Stomach (tissue), 8 donors: ENCODE measurements at regions not wholly inside any gene's neighbourhood (a gene's known extent, or its start where the extent isn't known, plus 50 kb on each side); places are given as distances from the start of the nearest gene placed in this dataset.
"Not testable (repeated sequence)": the region's sequence is repeated elsewhere in the genome, so short reads cannot be mapped to it uniquely, and the experiment has no call there.

Experiments used
- DNase-seq, 2 donors: peaks; one replicate each; pipeline versions ENCODE4 v3.0.0 to v3.0.0-alpha.2; 2013 to 2019
- H3K27ac ChIP-seq, 5 donors: fragments of 200-600 bp in 4 of 5; sonication (generic) in 4 of 5; one replicate each; pipeline ENCODE4 v1.5.1; 2013 to 2019; ENCODE audit warnings: mild to moderate bottlenecking in 1 of 5, moderate library complexity in 1 of 5
- H3K27me3 ChIP-seq, 3 donors: fragments of 200-600 bp; sonication (generic); one replicate each; pipeline ENCODE4 v1.5.1; 2017 to 2019; ENCODE audit warnings: mixed run types in 1 of 3
- H3K36me3 ChIP-seq, 4 donors: fragments of 200-600 bp; sonication (generic); 1 replicate in 3 of 4; 2 replicates in 1 of 4; pipeline ENCODE4 v1.5.1; 2016 to 2019
- H3K4me1 ChIP-seq, 4 donors: fragments of 200-600 bp; sonication (generic); one replicate each; pipeline ENCODE4 v1.5.1; 2016 to 2019
- H3K4me3 ChIP-seq, 4 donors: fragments of 200-600 bp; sonication (generic) in 3 of 4; one replicate each; pipeline ENCODE4 v1.5.1; 2016 to 2019; ENCODE audit warnings: mild to moderate bottlenecking in 1 of 4
- H3K9me3 ChIP-seq, 4 donors: fragments of 200-600 bp; sonication (generic); one replicate each; pipeline ENCODE4 v1.5.1; 2016 to 2019
- CTCF ChIP-seq, 7 experiments: fragments of 450-650 bp in 4 of 7; fragments of 200-600 bp in 3 of 7; sonication (generic) in 3 of 7; IDR thresholded peaks; one replicate each; pipeline ENCODE4 v1.5.1; 2016 to 2019; ENCODE audit warnings: antibody characterized with exemption in 7 of 7, control low read depth in 2 of 7, mild to moderate bottlenecking in 1 of 7
- EP300 ChIP-seq: sonication (generic); formaldehyde crosslinking; IDR thresholded peaks from one replicate; pipeline ENCODE4 v1.6.1; 2017; ENCODE audit warnings: antibody characterized with exemption
- POLR2A ChIP-seq, 4 donors: fragments of 450-650 bp; IDR thresholded peaks; one replicate each; pipeline ENCODE4 v1.6.1; 2016; ENCODE audit warnings: antibody characterized with exemption in 4 of 4, control low read depth in 2 of 4, mild to moderate bottlenecking in 1 of 4, moderate library complexity in 1 of 4
- POLR2AphosphoS5 ChIP-seq, 3 donors: sonication (generic); formaldehyde crosslinking; IDR thresholded peaks; one replicate each; pipeline ENCODE4 v1.6.1; 2016; ENCODE audit warnings: antibody characterized with exemption in 3 of 3
- WGBS, 5 donors: extraction: QIAGEN DNeasy Blood & Tissue Kit in 3 of 5; methylation state at CpG; one replicate each; pipeline versions ENCODE4 v1.1.5 to v1.1.7; 2013 to 2018; 5-methylcytosine and 5-hydroxymethylcytosine counted together
- intact Hi-C: fragments of 100-400 bp; cut with DNase I; formaldehyde crosslinking; loops from one replicate; pipeline ENCODE4 v1.15.1; 2023; ENCODE audit warnings: low total_unique reads
- donor health status: healthy with polysubstance abuse.
- donor health status: Bipolar disorder and iron deficiency.
- donor health status: healthy.

- no peak overlapping the region for H3K4me3 ChIP-seq
- TF ChIP-seq EP300 = no peak
- TF ChIP-seq CTCF (IDR thresholded peaks at IDR 0.05) = no peak
- no peak for TF ChIP-seq POLR2AphosphoS5 (IDR thresholded peaks at IDR 0.05)
- no peak for TF ChIP-seq POLR2A (IDR thresholded peaks at IDR 0.05)
- H3K9me3 ChIP-seq = no peaks in the 10 kb centered on the region
- intact Hi-C loops = loop anchor here (10.0 kb wide), 1 partner anchor 312 kb away; no protein-coding TSS in a partner anchor
- no peak for DNase-seq
- no peaks in the 10 kb centered on the region for H3K27me3 ChIP-seq
- peaks cover 0 to 18% (median 8%) of the 10 kb centered on the region in 4 donors for H3K4me1 ChIP-seq
- 83 to 92% (median 88%) methylated on average over 1 of the region's 1 CpG for WGBS, 5 donors
- no peak overlapping the region for H3K27ac ChIP-seq
- H3K36me3 ChIP-seq = no peaks in the 10 kb centered on the region
These were observed 125.2 kb upstream of the F3 start for GRCh38 chr1:94666797-94667196.

GRCh38 chr1:94661431-94661932, 119.9 kb upstream of the F3 start:
- peak overlapping the region in 1 of 5 donors; percentile 46 for H3K27ac ChIP-seq
- 37 to 52% (median 40%) methylated on average over 2 of the region's 2 CpGs for WGBS, 5 donors

GRCh38 chr1:94660994-94661393, 119.4 kb upstream of the F3 start:
- Histone ChIP-seq H3K4me3 (no peak overlapping the region), H3K27ac (peak overlapping the region in 2 of 5 donors; percentile 25 to 46), H3K27me3 (no peaks in the 10 kb centered on the region), H3K4me1 (peaks cover 3 to 30% (median 17%) of the 10 kb centered on the region in 4 donors), H3K9me3 (no peaks in the 10 kb centered on the region), H3K36me3 (no peaks in the 10 kb centered on the region)
- no peak for DNase-seq
- intact Hi-C loops = loop anchor here (10.0 kb wide), 1 partner anchor 306 kb away; no protein-coding TSS in a partner anchor
- TF ChIP-seq EP300 = no peak
- TF ChIP-seq POLR2AphosphoS5 (IDR thresholded peaks at IDR 0.05) = no peak
- no peak for TF ChIP-seq POLR2A (IDR thresholded peaks at IDR 0.05)
- no peak for TF ChIP-seq CTCF (IDR thresholded peaks at IDR 0.05)

More at GRCh38 chr1:94661431-94661932, 119.9 kb upstream of the F3 start:
- intact Hi-C loops = loop anchor here (10.0 kb wide), 1 partner anchor 307 kb away; no protein-coding TSS in a partner anchor
- no peaks in the 10 kb centered on the region for H3K27me3 ChIP-seq
- DNase-seq = no peak
- TF ChIP-seq POLR2A (IDR thresholded peaks at IDR 0.05) = no peak
- no peak overlapping the region for H3K4me3 ChIP-seq
- H3K36me3 ChIP-seq = no peaks in the 10 kb centered on the region
- H3K4me1 ChIP-seq = peaks cover 3 to 30% (median 17%) of the 10 kb centered on the region in 4 donors
- H3K9me3 ChIP-seq = no peaks in the 10 kb centered on the region

GRCh38 chr1:94660258-94660657, 118.7 kb upstream of the F3 start:
- no peaks in the 10 kb centered on the region for H3K27me3 ChIP-seq
- no peaks in the 10 kb centered on the region for H3K36me3 ChIP-seq
- TF ChIP-seq POLR2A (IDR thresholded peaks at IDR 0.05) = no peak
- TF ChIP-seq EP300 = no peak
- no peak for TF ChIP-seq POLR2AphosphoS5 (IDR thresholded peaks at IDR 0.05)
- no peak for TF ChIP-seq CTCF (IDR thresholded peaks at IDR 0.05)
- no peak overlapping the region for H3K27ac ChIP-seq
- peaks cover 3 to 30% (median 17%) of the 10 kb centered on the region in 4 donors for H3K4me1 ChIP-seq
- no peak for DNase-seq
- H3K4me3 ChIP-seq = no peak overlapping the region
- 27 to 52% (median 48%) methylated on average over 2 of the region's 2 CpGs for WGBS, 5 donors
- intact Hi-C loops = loop anchor here (10.0 kb wide), 1 partner anchor 305 kb away; no protein-coding TSS in a partner anchor
- H3K9me3 ChIP-seq = no peaks in the 10 kb centered on the region

GRCh38 chr1:94659202-94659601, 117.6 kb upstream of the F3 start:
- 88 to 97% (median 96%) methylated on average over 1 of the region's 1 CpG for WGBS, 5 donors
- H3K27me3 ChIP-seq, H3K4me3 ChIP-seq, H3K36me3 ChIP-seq, DNase-seq, H3K9me3 ChIP-seq, H3K27ac ChIP-seq, intact Hi-C loops: not testable (repeated sequence)
- peaks cover 6 to 35% (median 17%) of the 10 kb centered on the region in 4 donors for H3K4me1 ChIP-seq
